PFSK-1 (cell line): ENCODE measurements at regions not wholly inside any gene's neighbourhood (a gene's known extent, or its start where the extent isn't known, plus 50 kb on each side); places are given as distances from the start of the nearest gene placed in this dataset.

Source experiments
- POLR2AphosphoS5 ChIP-seq: IDR thresholded peaks from 2 replicates; pipeline ENCODE4 v1.6.1; 2012; ENCODE audit warnings: low read depth, mild to moderate bottlenecking, control low read depth, low read length, moderate library complexity
- TAF1 ChIP-seq: IDR thresholded peaks from 2 replicates; pipeline ENCODE4 v1.6.1; 2012; ENCODE audit warnings: low read length, control low read depth, borderline replicate concordance; ENCODE audit not compliant: insufficient read depth

DNA sequence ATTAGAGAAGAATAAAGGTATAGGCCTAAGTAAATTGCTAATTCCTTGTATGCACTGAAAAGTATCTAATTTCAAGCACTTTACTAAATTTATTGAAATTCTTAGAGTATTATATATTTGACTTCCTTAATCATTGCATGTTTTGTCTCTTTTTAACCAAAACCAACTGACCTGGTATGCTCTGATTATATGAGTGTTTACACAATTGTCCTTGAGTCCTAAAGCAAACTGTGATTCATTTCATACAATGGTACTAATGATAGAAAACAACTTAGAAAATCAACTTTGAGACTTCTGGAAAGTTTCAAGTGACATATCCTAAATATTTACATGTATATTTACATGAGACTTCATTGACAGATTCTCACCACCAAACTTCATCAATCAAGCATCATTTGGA is 1177.1 kb downstream of the ADGRL3 start:
- TF ChIP-seq POLR2AphosphoS5 = no peak
- no peak for TF ChIP-seq TAF1
